Adrenal gland (tissue), 5 donors: ENCODE measurements at regions not wholly inside any gene's neighbourhood (a gene's known extent, or its start where the extent isn't known, plus 50 kb on each side); places are given as distances from the start of the nearest gene placed in this dataset.

Experiments
- CTCF ChIP-seq, 6 experiments: fragments of 450-650 bp in 4 of 6; fragments of 200-600 bp in 2 of 6; sonication (generic) in 1 of 6; IDR thresholded peaks; 1 replicate in 5 of 6; 2 replicates in 1 of 6; pipeline versions ENCODE4 v1.5.1 to v1.8.0; 2016 to 2021; ENCODE audit warnings: antibody characterized with exemption in 6 of 6, mild to moderate bottlenecking in 2 of 6, moderate library complexity in 1 of 6
- POLR2A ChIP-seq, 2 donors: fragments of 450-650 bp; IDR thresholded peaks; one replicate each; pipeline ENCODE4 v1.6.1; 2017; ENCODE audit warnings: antibody characterized with exemption in 2 of 2, mild to moderate bottlenecking in 2 of 2, moderate library complexity in 1 of 2
- donor health status: DM: no; HTN: no; CAD: no.

DNA sequence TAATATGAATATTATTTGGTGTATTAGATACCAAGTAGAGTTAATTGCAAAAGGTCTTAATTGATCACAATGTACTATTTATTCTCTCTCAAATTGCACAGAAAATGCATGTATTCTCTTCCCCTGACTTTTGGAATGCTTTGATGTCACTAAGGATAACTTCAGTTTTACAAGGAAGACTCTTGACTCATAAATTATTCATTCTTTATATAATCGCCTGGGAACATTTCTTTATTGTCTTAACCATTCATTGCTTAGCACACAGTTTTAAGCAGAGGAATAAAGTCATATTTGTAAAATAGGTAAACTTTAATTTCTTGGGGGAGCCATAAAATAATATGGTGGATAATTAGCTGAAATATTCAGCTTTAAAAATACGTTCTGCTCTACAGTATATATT lies 306.0 kb upstream of the TMEM229A start:
- no peak for TF ChIP-seq CTCF (IDR thresholded peaks at IDR 0.05)
- no peak for TF ChIP-seq POLR2A (IDR thresholded peaks at IDR 0.05)
